GM23338 (cell line): ENCODE measurements at regions not wholly inside any gene's neighbourhood (a gene's known extent, or its start where the extent isn't known, plus 50 kb on each side); places are given as distances from the start of the nearest gene placed in this dataset.
A peak's percentile ranks its signal among the peaks of the same experiment; 100 is the strongest.

Experiments used
- ATAC-seq: fragments of 200-7000 bp; cut with Tn5 transposase; 3 replicates; pipeline ENCODE4 v1.9.1; 2020
- DNase-seq: peaks from one replicate; pipeline ENCODE4 v3.0.0-alpha.2; 2015; ENCODE audit warnings: low spot score
- H2AFZ ChIP-seq: fragments of 200-600 bp; sonication (generic); 2 replicates; pipeline ENCODE4 v1.8.0; 2016; ENCODE audit warnings: antibody characterized with exemption, mild to moderate bottlenecking, moderate library complexity
- H3F3A ChIP-seq: fragments of 200-600 bp; sonication (generic); replicated peaks from 2 replicates; pipeline ENCODE4 v1.8.0; 2017; ENCODE audit warnings: antibody characterized with exemption, mixed run types, low read depth
- H3K27ac ChIP-seq: fragments of 200-600 bp; sonication (generic); 2 replicates; pipeline ENCODE4 v1.6.1; 2016; ENCODE audit warnings: low read depth
- H3K27me3 ChIP-seq: fragments of 200-600 bp; sonication (generic); 2 replicates; pipeline ENCODE4 v1.8.0; 2016; ENCODE audit warnings: mild to moderate bottlenecking, mixed run types, moderate library complexity; ENCODE audit not compliant: insufficient read depth
- H3K36me3 ChIP-seq: fragments of 200-600 bp; sonication (generic); 2 replicates; pipeline ENCODE4 v1.8.0; 2016; ENCODE audit warnings: mild to moderate bottlenecking; ENCODE audit not compliant: insufficient read depth
- H3K4me1 ChIP-seq: fragments of 200-600 bp; sonication (generic); 2 replicates; pipeline ENCODE4 v1.8.0; 2016; ENCODE audit warnings: mild to moderate bottlenecking, moderate library complexity; ENCODE audit not compliant: insufficient read depth
- H3K4me2 ChIP-seq: fragments of 200-600 bp; sonication (generic); 2 replicates; pipeline ENCODE4 v1.7.1; 2017; ENCODE audit warnings: mixed run types
- H3K4me3 ChIP-seq: fragments of 200-600 bp; sonication (generic); 2 replicates; pipeline ENCODE4 v1.6.1; 2016; ENCODE audit warnings: mixed run types
- H3K79me2 ChIP-seq: fragments of 200-600 bp; sonication (generic); replicated peaks from 2 replicates; pipeline ENCODE4 v1.8.0; 2017; ENCODE audit warnings: mild to moderate bottlenecking; ENCODE audit not compliant: insufficient read depth
- H3K9me2 ChIP-seq: fragments of 200-600 bp; sonication (generic); 2 replicates; pipeline ENCODE4 v1.8.0; 2017; ENCODE audit not compliant: insufficient read depth
- H4K20me1 ChIP-seq: fragments of 200-600 bp; sonication (generic); replicated peaks from 2 replicates; pipeline ENCODE4 v1.8.0; 2017; ENCODE audit warnings: mild to moderate bottlenecking; ENCODE audit not compliant: insufficient read depth
- H3K27ac Mint-ChIP-seq: 2 replicates; pipeline ENCODE4 v1.8.0; 2020; ENCODE audit warnings: inconsistent platforms, mild to moderate bottlenecking, moderate library complexity, mixed read lengths
- H3K27me3 Mint-ChIP-seq: 3 replicates; pipeline ENCODE4 v1.8.0; 2022; ENCODE audit warnings: low read depth, mild to moderate bottlenecking, moderate library complexity, mixed read lengths, inconsistent platforms; ENCODE audit not compliant: insufficient read depth, poor library complexity
- H3K36me3 Mint-ChIP-seq: 3 replicates; pipeline ENCODE4 v1.8.0; 2021; ENCODE audit warnings: low read depth, mild to moderate bottlenecking, inconsistent platforms, moderate library complexity, mixed read lengths
- H3K4me1 Mint-ChIP-seq: 3 replicates; pipeline ENCODE4 v1.8.0; 2020; ENCODE audit warnings: mild to moderate bottlenecking, inconsistent platforms, mixed read lengths
- H3K4me3 Mint-ChIP-seq: 3 replicates; pipeline ENCODE4 v1.8.0; 2021; ENCODE audit warnings: moderate library complexity, mild to moderate bottlenecking, inconsistent platforms, mixed read lengths
- H3K9me3 Mint-ChIP-seq: 3 replicates; pipeline ENCODE4 v1.8.0; 2020; ENCODE audit warnings: moderate library complexity, mild to moderate bottlenecking, inconsistent platforms, mixed read lengths
- CREB1 ChIP-seq: fragments of 250-450 bp; sonication (Bioruptor Pico); IDR thresholded peaks from 2 replicates; pipeline ENCODE4 v1.5.0; 2020; ENCODE audit warnings: low read depth, mild to moderate bottlenecking, moderate library complexity
- ETS1 ChIP-seq: IDR thresholded peaks from 2 replicates; pipeline ENCODE4 v1.6.1; 2016; ENCODE audit warnings: antibody characterized with exemption
- EZH2 ChIP-seq: fragments of 200-600 bp; sonication (generic); IDR thresholded peaks from one replicate; pipeline ENCODE4 v1.8.0; 2017; ENCODE audit warnings: antibody characterized with exemption, mild to moderate bottlenecking, low read depth; ENCODE audit not compliant: unreplicated experiment
- EZH2phosphoT487 ChIP-seq: fragments of 200-600 bp; sonication (generic); IDR thresholded peaks from one replicate; pipeline ENCODE4 v1.8.1; 2018; ENCODE audit warnings: antibody characterized with exemption; ENCODE audit not compliant: unreplicated experiment
- JUNB ChIP-seq: IDR thresholded peaks from one replicate; pipeline ENCODE4 v1.6.1; 2016; ENCODE audit warnings: antibody characterized with exemption; ENCODE audit not compliant: unreplicated experiment
- NANOG ChIP-seq: IDR thresholded peaks from 2 replicates; pipeline ENCODE4 v1.6.1; 2016; ENCODE audit warnings: antibody characterized with exemption, borderline replicate concordance
- POLR2AphosphoS5 ChIP-seq: IDR thresholded peaks from 2 replicates; pipeline ENCODE4 v1.6.1; 2016; ENCODE audit warnings: antibody characterized with exemption, low read depth
- REST ChIP-seq: IDR thresholded peaks from one replicate; pipeline ENCODE4 v1.6.1; 2018; ENCODE audit warnings: antibody characterized with exemption; ENCODE audit not compliant: unreplicated experiment
- STAT1 ChIP-seq: IDR thresholded peaks from one replicate; pipeline ENCODE4 v1.6.1; 2016; ENCODE audit warnings: antibody characterized with exemption; ENCODE audit not compliant: unreplicated experiment
- ZNF114 ChIP-seq: fragments of 250-450 bp; sonication (Bioruptor Pico); IDR thresholded peaks from 2 replicates; pipeline ENCODE4 v1.5.0; 2020; ENCODE audit warnings: mild to moderate bottlenecking, moderate library complexity
- ZNF331 ChIP-seq: fragments of 250-450 bp; sonication (Bioruptor Pico); IDR thresholded peaks from 2 replicates; pipeline ENCODE4 v1.5.0; 2020; ENCODE audit warnings: low read depth, mild to moderate bottlenecking, moderate library complexity
- ZNF462 ChIP-seq: fragments of 250-450 bp; sonication (Bioruptor Pico); IDR thresholded peaks from 2 replicates; pipeline ENCODE4 v1.5.0; 2020; ENCODE audit warnings: mild to moderate bottlenecking, moderate library complexity

GRCh38 chr2:41326851-41327250, 721.0 kb upstream of the PKDCC start:
- Histone ChIP-seq H2AFZ (peak overlapping the region; percentile 9; the same call in 1 of the 2 replicates), H4K20me1 (no peaks in the 10 kb centered on the region), H3K4me3 (no peak overlapping the region), H3F3A (no peaks in the 10 kb centered on the region), H3K4me1 (no peaks in the 10 kb centered on the region), H3K4me2 (no peak overlapping the region), H3K9me2 (peaks cover 4% of the 10 kb centered on the region; the same call in 1 of the 2 replicates), H3K27ac (no peak overlapping the region), H3K36me3 (no peaks in the 10 kb centered on the region), H3K27me3 (no peaks in the 10 kb centered on the region), H3K79me2 (no peaks in the 10 kb centered on the region)
- TF ChIP-seq POLR2AphosphoS5, result no peak
- TF ChIP-seq EZH2phosphoT487, result no peak
- no peak for TF ChIP-seq ETS1
- TF ChIP-seq ZNF331 (CRISPR knock-in tag), result no peak
- Mint-ChIP-seq H3K27me3 (no peaks in the 10 kb centered on the region), H3K4me1 (peaks cover 7% of the 10 kb centered on the region; the same call in 2 of the 3 replicates), H3K9me3 (0 out of 3 replicates have a peak, but pooled peaks cover 5% of the 10 kb centered on the region), H3K4me3 (no peak overlapping the region), H3K36me3 (peaks cover 6% of the 10 kb centered on the region; the same call in 1 of the 3 replicates), H3K27ac (peak overlapping the region; percentile 89)
- DNase-seq (peak; percentile 72), ATAC-seq (peak; percentile 87)

GRCh38 chr2:41329040-41329439, 718.8 kb upstream of the PKDCC start:
- no peak overlapping the region for H3K4me3 ChIP-seq
- no peaks in the 10 kb centered on the region for H4K20me1 ChIP-seq
- H3K4me2 ChIP-seq, result no peak overlapping the region
- H3K4me3 Mint-ChIP-seq, result no peak overlapping the region
- H3K4me1 Mint-ChIP-seq, result peaks cover 4% of the 10 kb centered on the region; the same call in 1 of the 3 replicates
- no peak for ATAC-seq
- H3F3A ChIP-seq, result no peaks in the 10 kb centered on the region
- no peak overlapping the region for H3K27ac ChIP-seq
- H2AFZ ChIP-seq, result no peak overlapping the region
- no peak for DNase-seq
- H3K9me2 ChIP-seq, result peaks cover 4% of the 10 kb centered on the region; the same call in 1 of the 2 replicates
- 0 out of 3 replicates have a peak, but pooled peaks cover 5% of the 10 kb centered on the region for H3K9me3 Mint-ChIP-seq
- H3K27me3 Mint-ChIP-seq, result no peaks in the 10 kb centered on the region
- H3K27me3 ChIP-seq, result no peaks in the 10 kb centered on the region
- H3K4me1 ChIP-seq, result no peaks in the 10 kb centered on the region
- H3K79me2 ChIP-seq, result no peaks in the 10 kb centered on the region
- H3K36me3 Mint-ChIP-seq, result peaks cover 6% of the 10 kb centered on the region; the same call in 1 of the 3 replicates
- no peaks in the 10 kb centered on the region for H3K36me3 ChIP-seq
- no peak overlapping the region for H3K27ac Mint-ChIP-seq
- TF ChIP-seq EZH2phosphoT487, result no peak
- TF ChIP-seq NANOG, result no peak
- no peak for TF ChIP-seq ZNF114 (CRISPR knock-in tag)
- no peak for TF ChIP-seq JUNB
- TF ChIP-seq EZH2, result no peak
- TF ChIP-seq STAT1, result no peak
- TF ChIP-seq REST, result no peak
- no peak for TF ChIP-seq CREB1 (CRISPR knock-in tag)
- no peak for TF ChIP-seq ZNF331 (CRISPR knock-in tag)
- TF ChIP-seq ZNF462 (CRISPR knock-in tag), result no peak
- no peak for TF ChIP-seq POLR2AphosphoS5
